ENCODE measurements at regions not wholly inside any gene's neighbourhood (a gene's known extent, or its start where the extent isn't known, plus 50 kb on each side); places are given as distances from the start of the nearest gene placed in this dataset.

GRCh38 chr7:67940400-67940799 is 943.8 kb downstream of the TYW1 start:
- no peak for DNase-seq

GRCh38 chr7:67947191-67947590 is 950.6 kb downstream of the TYW1 start:
- DNase-seq = no peak

DNA sequence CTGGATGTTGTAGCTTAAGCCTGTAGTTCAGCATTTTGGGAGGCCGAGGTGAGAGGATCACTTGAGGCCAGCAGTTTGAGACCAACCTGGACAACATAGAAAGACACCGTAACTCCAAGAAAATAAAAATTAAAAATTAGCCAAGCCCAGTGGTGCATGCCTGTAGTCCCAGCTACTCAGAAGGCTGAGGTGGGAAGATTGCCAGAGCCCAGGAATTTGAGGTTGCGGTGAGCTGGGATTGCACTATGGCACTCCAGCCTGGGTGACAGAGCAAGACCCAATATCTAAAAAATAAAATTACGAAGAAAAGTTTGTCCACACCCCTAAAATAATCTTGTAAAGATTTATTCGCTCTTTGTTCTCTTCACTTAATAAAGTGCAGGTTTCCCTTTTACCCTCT is 951.0 kb downstream of the TYW1 start:
- DNase-seq = no peak

DNA sequence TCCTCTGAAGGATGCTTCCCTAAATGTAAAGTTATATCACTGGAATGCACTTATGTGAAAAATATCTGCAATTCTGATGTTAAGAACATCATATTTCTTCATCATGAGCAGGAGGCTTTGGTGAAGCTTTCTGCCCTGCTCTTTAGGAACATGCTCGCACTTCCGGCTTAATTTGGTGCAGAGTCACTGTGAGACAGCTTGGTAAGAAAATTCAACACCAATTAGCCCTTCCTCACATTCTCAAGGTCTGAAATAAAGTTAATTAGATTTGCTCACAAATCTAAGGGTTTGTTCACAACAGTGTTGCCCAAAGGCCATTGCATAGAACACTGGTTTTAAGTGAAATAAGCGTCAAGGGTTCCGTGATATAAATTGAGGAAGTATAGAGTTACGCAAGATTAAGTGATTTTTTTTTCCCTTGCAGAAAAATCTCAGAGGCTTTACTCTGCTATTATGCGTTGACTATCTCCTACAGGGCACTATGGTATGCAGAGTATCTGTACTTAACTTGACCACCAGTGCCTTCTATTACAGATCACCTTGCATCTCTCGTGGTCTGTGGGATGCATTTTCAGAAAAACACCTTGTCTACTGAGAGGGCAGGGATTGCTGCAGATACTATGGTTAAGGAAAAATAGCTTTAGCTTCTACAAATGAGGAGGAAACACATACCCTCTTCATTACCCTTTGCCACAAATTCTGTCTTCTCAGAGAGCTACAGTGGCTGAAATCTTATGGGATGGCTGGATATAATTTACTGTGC is 953.9 kb downstream of the TYW1 start:
- DNase-seq = no peak

GRCh38 chr7:67955061-67955460 is 958.4 kb downstream of the TYW1 start:
- no peak for DNase-seq

- no peak for DNase-seq
These were observed 966.2 kb downstream of the TYW1 start for GRCh38 chr7:67962863-67963262.

DNA sequence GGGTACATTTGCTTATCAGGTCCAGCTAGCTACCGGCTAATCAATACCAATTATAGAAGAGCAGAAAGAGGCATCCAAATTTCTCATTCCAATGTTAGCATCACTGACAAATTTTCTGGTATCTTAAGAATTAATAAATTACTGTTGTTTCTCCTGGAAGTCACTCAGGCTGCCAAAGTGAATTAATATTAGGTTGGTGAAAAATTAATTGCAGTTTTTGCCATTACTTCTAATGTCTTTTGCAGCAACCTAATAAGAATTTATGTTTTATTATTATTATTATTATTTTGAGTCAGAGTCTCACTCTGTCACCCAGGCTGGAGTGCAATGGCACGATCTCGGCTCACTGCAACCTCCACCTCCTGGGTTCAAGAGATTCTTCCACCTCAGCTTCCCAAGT is 979.9 kb downstream of the TYW1 start:
- DNase-seq = no peak

DNA sequence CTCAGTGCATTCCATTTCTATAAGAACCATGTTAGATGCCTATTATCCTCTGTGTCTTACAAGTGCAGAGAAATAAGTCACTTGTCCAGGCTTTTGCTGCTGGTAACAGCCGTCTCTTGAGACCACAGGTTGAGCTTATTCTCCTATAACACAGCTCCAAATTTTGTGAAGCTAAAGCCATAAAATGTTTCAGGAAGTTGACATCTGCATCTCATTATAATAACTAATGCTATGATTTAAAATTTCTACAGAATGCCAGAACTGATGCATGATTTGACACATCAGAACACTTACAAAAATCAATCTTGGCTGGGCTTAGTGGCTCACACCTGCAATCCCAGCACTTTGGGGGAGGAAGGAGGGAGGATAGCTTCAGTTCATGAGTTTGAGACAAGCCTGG is 986.9 kb downstream of the TYW1 start:
- DNase-seq = no peak

DNA sequence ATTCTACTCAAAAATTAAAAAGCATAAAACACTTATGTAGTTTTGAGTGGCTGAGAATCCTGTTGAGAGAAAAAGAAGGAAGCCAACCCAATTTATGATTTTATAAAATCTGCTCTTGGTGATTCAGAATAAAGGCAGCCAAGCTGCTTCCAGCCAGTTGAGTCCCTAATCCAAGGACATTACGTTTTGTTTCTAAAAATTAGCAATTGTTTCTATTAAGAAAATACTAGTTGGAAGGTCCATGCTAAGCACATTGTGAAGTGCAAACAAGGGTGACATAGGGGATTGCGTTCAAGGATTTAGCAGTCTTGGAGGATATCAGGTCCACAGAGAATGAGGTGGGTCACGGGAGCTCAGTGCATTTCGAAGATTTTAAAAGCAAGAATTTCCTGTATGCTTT is 987.7 kb downstream of the TYW1 start:
- DNase-seq = no peak

- DNase-seq = no peak
These were observed 992.5 kb downstream of the TYW1 start for GRCh38 chr7:67989142-67989541.

DNA sequence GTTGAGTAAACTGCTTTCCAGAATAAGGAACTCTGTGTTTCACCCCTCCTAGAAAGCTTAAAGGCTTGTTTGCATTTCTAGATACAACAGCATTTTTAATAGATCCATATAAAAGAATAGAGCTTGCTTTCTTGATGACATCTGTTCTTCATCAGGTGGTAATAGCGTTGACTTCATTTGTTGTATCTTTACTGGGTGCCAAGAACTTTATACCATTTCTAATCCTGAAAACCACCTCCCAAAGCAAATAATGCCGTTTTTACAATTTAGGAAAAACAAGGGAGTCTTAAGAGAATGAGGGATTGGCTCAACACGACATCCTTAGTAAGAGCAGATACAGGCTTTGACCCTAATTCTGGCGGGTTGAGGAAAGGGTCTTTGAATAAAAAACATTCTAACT is 993.4 kb downstream of the TYW1 start:
- DNase-seq = no peak

DNA sequence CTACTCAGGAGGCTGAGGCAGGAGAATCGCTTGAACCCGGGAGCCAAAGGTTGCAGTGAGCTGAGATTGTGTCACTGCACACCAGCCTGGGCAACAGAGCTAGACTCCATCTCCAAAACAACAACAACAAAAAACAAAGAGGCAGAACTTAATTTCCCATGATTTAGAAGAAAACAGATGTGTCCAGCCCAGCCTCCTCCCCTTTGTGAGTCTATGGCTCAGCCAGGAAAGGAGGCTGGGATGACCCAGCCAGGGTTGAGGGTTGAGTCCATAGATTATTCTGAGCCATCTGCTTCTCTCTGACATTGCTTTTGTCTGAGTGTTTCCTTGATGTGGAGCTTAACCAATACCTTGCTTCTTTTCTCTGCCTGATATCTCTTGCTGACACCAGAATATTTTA is 994.1 kb downstream of the TYW1 start:
- DNase-seq = no peak

DNA sequence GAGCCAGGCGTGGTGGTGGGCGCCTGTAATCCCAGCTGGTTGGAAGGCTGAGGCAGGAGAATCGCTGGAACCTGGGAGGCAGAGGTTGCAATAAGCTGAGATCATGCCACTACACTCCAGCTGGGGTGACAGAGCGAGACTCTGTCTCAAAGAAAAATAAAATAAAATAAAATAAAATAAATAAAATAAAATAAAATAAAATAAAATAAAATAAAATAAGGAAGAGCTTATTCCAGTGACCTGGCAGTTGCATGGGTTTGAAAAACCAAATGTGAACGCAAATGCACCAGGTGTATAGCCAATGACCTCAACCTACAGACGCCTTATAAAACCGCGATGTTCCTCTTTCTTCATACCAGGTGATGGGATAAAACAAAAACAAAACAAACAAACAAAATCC is 995.7 kb downstream of the TYW1 start:
- DNase-seq = no peak

DNA sequence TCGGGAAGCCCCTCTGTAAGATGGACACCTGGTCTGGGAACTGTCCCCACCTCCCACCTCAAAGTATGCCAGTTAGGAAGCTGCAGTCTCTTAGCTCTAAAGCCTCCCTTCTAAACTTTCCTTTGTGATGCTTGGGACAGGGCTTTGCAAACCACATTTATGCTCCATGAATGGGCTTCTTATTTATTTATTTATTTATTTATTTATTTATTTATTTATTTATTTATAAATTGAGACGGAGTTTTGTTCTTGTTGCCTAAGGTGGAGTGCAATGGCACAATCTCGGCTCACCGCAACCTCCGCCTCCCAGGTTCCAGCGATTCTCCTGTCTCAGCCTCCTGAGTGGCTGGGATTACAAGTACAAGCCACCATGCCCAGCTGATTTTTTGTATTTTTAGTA is 1009.4 kb downstream of the TYW1 start:
- DNase-seq = no peak

- DNase-seq = no peak
These were observed 1010.0 kb downstream of the TYW1 start for GRCh38 chr7:68006619-68007018.

DNA sequence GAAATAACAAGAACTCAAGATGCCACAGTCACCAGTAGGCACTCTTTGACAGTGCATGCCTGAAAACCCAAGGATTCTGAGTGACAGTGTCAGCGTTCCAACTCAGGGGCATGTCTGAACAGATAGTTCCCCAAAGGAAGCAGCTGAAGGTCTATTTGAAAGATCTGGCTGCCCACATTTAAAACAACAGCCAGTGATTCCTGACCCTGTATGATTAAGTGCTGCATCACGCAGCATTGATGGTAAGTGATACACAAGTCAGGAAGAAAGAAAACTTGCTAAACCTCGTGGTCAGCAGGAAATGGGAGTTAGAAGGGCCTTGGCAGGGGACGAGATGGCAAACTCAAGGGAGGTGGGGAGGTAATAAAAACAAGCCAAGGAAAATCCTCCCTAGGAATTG is 1013.1 kb downstream of the TYW1 start:
- DNase-seq = no peak

DNA sequence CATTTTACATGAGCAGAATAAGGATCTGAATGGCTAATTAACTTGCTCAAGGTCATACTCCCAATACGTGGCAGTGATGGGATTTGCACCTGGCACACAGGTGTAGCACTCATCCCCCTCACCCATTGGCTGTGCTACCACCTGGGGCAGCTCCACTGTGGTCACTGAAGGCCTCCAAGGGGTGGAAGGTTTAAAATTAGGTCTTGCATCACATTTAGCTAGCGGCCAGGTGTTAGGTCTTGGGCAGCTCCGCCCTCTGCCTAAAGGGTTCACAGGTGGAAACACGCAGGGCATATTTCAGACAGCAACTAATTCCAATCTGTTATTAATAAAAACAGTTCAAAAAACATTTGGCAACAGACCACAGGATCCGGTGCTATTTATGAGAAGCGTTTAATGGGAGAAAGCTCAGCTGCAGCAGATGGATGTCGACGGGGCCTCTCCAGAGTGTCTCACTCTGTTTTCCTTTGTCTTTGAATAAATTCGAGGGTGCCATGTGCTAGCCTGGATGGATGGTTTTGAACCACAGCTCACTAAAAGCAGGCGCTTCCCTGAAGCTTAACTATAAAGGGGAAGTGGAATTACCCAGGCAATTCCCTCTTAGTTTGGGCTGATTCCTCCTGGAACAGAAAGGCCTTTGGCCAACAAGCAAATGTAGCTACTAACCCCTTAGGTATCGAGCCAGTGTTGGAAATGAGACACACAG is 1017.6 kb downstream of the TYW1 start:
- DNase-seq = no peak

DNA sequence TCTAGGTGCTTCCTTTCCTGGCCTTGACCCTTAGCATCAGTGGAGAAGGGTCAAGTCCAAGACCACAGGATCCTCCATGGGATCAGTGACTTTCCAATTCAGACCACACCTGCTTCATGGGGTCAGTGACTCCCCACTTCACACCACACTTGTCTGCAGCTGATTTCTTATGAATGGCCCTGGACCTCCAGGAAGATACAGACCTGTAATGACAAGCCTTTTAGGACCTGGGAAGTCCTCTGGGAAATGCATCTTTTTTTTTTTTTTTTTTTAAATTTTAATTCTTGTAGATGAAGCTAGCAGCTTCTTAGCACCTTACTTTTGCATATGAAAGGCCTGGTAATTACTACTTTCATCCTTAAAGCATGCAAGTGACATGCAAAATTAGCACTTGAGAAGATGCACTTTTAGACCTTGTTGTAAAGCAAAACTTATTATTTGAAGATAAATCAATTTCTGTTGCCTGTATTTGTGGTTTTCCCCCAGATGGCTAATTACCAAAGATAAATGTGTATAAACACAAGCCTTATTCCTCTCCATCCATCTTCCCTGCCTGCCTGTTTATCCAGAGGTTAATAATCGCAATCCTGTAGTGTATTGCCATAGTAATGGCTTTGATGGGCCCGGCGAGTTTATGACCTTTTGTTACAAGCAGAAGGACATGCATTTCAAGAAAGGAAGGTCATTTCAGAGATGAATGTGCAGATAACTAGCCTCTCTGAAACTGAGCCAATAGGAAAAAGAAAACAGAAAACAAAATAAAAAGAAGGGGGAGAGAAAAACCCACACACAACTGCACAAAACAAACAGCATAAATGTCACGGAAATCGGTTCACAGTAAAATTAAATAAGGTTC is 1018.7 kb downstream of the TYW1 start:
- DNase-seq = no peak

- no peak for DNase-seq
These were observed 1019.4 kb downstream of the TYW1 start for GRCh38 chr7:68015978-68016532.

DNA sequence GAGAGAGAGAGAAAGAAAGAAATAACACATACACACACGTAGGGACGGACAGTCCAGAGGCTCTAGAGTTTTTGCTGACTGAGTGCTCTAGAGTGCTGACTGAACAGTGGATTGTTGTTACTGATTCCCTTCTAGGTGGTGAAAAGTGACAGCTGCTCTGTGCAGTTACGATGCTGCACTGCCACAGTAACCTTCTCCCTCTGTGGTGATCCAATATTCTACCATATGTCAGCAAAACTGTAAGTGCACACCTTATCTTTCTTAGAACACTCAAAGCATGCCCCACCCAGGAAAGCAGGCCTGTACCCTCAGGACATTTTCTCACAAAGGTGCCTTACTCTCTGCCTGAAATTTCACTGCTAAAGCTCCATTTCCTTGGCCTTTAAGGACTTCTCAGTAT is 1023.5 kb downstream of the TYW1 start:
- DNase-seq = no peak

DNA sequence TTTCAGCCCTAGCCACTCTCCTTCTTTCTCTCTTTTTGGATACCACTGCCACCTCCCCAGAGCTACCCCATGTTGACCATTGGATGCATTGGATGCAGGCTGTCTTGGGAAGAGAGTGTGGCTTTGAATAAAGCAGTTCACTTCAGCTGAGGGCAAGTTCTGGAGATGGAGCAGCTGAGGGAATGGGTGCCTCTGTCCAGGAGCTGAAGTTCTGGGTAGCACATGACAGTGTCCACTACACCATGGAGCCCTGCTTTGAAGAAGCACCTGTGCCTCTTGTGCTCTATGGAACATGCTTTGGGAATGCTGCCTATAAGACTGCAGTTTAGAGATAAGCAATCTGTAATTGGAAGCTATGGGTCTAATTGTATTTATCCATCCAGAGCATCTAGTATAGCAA is 1028.7 kb downstream of the TYW1 start:
- DNase-seq = no peak

DNA sequence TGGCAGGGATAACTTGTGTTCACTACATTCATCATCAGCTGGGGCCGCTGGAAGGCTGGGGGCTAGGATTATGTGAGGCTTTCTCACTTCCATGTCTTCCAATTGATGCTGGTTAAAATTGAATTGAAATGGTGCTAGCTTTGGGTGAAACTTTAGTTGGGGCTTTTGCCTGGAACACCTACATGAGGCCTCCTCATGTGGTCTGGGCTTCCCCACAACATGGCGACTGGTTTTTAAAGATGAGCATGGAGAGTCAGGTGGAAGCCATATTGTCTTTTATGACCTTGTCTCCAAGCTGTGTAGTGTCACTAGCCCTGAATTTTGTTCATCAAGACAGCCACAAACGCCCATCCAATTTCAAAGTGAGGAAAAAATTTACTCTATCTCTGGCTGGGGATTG is 1033.9 kb downstream of the TYW1 start:
- no peak for DNase-seq

DNA sequence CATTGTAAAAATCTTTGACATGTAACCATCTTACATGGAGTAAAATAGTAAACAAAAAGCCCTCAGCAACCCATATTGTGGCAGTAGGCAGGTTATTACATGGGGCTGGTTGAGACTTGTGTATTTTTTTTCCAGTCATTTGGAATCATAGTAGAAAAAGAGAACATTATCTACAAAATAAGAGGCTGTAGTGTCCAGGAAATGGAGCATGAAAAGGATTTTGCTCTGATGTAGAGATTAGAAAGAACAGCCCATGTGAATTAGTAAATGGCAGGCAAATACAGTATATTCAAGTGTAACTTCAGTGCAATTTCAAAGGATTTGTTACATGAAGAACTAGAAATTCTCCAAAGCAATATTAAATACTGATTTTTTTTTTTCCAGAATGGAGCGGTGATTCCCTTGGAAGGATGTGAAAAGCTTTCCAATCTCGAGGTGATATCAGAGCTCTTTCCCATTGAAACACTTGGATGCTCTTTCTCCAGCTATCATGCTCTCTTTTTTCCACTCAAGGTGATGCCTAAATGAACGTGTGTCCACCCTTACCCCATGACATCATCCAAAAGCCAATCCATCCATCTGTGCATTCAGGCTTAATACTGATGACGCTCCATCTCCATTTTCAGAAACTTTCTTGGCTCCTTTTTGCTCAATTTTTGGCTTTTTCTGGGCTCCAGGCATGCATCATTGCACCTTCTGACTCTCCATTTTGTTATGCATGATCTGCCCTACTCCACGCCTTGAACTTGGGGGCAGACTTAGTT is 1034.7 kb downstream of the TYW1 start:
- DNase-seq = no peak
